ENCODE measurements at regions not wholly inside any gene's neighbourhood (a gene's known extent, or its start where the extent isn't known, plus 50 kb on each side); places are given as distances from the start of the nearest gene placed in this dataset.

DNA sequence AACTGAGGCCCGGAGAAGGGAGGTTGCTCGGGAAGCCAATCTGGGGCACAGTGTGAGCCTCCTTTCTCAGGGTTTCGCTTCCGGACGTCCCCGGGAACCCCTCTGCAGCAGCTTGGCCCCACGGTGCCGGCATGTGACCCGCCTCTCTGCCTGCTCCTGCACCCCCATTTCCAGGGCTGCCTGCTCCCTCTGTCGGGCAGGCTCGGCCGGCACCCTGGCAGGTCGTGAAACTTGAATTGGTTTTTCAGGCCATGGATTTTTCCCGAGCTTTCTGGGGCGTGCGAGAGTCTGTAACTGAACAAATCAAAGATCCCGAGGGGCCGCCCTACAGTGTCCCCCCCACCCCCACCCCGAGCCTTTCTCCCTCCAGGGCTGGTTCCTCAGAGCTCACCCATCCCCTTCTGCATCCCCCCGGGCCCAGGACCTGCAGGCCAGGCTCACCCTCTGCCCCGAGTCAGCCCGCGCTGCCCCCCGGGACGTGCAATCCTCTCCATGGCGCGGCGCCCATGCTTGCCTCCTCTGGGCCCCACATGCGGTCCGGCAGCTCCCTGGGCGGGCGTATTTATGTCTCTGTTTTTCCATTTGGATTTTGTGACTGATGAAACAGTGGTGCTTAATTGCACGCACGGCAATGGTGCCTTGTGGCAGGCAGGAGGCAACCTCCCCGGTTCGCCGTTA, 58.1 kb downstream of the UNCX start:
- TF ChIP-seq POLR2AphosphoS5 (IDR thresholded peaks at IDR 0.05; ENCODE audit: insufficient read depth, low read depth, low read length): no peak
- no peak for TF ChIP-seq MAX (IDR thresholded peaks at IDR 0.05; ENCODE audit: insufficient read depth, insufficient read length)
- TF ChIP-seq, protein P1, sequence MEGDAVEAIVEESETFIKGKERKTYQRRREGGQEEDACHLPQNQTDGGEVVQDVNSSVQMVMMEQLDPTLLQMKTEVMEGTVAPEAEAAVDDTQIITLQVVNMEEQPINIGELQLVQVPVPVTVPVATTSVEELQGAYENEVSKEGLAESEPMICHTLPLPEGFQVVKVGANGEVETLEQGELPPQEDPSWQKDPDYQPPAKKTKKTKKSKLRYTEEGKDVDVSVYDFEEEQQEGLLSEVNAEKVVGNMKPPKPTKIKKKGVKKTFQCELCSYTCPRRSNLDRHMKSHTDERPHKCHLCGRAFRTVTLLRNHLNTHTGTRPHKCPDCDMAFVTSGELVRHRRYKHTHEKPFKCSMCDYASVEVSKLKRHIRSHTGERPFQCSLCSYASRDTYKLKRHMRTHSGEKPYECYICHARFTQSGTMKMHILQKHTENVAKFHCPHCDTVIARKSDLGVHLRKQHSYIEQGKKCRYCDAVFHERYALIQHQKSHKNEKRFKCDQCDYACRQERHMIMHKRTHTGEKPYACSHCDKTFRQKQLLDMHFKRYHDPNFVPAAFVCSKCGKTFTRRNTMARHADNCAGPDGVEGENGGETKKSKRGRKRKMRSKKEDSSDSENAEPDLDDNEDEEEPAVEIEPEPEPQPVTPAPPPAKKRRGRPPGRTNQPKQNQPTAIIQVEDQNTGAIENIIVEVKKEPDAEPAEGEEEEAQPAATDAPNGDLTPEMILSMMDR (IDR thresholded peaks at IDR 0.05; ENCODE audit: extremely low read depth in 1 of 2, insufficient read depth in 1 of 2, low read depth in 1 of 2, low read length in 2 of 2): no peak
- no peak for TF ChIP-seq EZH2 (IDR thresholded peaks at IDR 0.05; ENCODE audit: borderline replicate concordance, low read depth, low read length, severe bottlenecking)
